ENCODE measurements at regions not wholly inside any gene's neighbourhood (a gene's known extent, or its start where the extent isn't known, plus 50 kb on each side); places are given as distances from the start of the nearest gene placed in this dataset.

- no peak for TF ChIP-seq YY1 (IDR thresholded peaks at IDR 0.05)
- TF ChIP-seq, protein P1, sequence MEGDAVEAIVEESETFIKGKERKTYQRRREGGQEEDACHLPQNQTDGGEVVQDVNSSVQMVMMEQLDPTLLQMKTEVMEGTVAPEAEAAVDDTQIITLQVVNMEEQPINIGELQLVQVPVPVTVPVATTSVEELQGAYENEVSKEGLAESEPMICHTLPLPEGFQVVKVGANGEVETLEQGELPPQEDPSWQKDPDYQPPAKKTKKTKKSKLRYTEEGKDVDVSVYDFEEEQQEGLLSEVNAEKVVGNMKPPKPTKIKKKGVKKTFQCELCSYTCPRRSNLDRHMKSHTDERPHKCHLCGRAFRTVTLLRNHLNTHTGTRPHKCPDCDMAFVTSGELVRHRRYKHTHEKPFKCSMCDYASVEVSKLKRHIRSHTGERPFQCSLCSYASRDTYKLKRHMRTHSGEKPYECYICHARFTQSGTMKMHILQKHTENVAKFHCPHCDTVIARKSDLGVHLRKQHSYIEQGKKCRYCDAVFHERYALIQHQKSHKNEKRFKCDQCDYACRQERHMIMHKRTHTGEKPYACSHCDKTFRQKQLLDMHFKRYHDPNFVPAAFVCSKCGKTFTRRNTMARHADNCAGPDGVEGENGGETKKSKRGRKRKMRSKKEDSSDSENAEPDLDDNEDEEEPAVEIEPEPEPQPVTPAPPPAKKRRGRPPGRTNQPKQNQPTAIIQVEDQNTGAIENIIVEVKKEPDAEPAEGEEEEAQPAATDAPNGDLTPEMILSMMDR (IDR thresholded peaks at IDR 0.05; ENCODE audit: low read depth, low read length, missing input control): no peak
- TF ChIP-seq, protein P2, sequence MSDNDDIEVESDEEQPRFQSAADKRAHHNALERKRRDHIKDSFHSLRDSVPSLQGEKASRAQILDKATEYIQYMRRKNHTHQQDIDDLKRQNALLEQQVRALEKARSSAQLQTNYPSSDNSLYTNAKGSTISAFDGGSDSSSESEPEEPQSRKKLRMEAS (IDR thresholded peaks at IDR 0.05): no peak
- no peak for TF ChIP-seq RAD21 (IDR thresholded peaks at IDR 0.05)
- no peak for TF ChIP-seq JUND (IDR thresholded peaks at IDR 0.05)
- TF ChIP-seq, protein P3, sequence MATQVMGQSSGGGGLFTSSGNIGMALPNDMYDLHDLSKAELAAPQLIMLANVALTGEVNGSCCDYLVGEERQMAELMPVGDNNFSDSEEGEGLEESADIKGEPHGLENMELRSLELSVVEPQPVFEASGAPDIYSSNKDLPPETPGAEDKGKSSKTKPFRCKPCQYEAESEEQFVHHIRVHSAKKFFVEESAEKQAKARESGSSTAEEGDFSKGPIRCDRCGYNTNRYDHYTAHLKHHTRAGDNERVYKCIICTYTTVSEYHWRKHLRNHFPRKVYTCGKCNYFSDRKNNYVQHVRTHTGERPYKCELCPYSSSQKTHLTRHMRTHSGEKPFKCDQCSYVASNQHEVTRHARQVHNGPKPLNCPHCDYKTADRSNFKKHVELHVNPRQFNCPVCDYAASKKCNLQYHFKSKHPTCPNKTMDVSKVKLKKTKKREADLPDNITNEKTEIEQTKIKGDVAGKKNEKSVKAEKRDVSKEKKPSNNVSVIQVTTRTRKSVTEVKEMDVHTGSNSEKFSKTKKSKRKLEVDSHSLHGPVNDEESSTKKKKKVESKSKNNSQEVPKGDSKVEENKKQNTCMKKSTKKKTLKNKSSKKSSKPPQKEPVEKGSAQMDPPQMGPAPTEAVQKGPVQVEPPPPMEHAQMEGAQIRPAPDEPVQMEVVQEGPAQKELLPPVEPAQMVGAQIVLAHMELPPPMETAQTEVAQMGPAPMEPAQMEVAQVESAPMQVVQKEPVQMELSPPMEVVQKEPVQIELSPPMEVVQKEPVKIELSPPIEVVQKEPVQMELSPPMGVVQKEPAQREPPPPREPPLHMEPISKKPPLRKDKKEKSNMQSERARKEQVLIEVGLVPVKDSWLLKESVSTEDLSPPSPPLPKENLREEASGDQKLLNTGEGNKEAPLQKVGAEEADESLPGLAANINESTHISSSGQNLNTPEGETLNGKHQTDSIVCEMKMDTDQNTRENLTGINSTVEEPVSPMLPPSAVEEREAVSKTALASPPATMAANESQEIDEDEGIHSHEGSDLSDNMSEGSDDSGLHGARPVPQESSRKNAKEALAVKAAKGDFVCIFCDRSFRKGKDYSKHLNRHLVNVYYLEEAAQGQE (IDR thresholded peaks at IDR 0.05): no peak
- TF ChIP-seq GABPA (IDR thresholded peaks at IDR 0.05 in 1 of 2, conservative IDR thresholded peaks at IDR 0.05 in 1 of 2): no peak
Measured at GRCh38 chr11:87976009-87976408, 199.2 kb downstream of the RAB38 start.

Measured in liver (tissue), 3 donors.